B cell (primary cell): ENCODE measurements at regions not wholly inside any gene's neighbourhood (a gene's known extent, or its start where the extent isn't known, plus 50 kb on each side); places are given as distances from the start of the nearest gene placed in this dataset.

ENCODE experiments used
- EZH2 ChIP-seq: IDR thresholded peaks from 2 replicates; pipeline ENCODE4 v1.6.1; 2012; ENCODE audit warnings: borderline replicate concordance, low read depth, mild to moderate bottlenecking, moderate library complexity, low read length; ENCODE audit not compliant: insufficient read depth, poor library complexity, severe bottlenecking
- TF ChIP-seq, protein P1 (sequence below): fragments of 200-600 bp; IDR thresholded peaks from one replicate; pipeline ENCODE4 v1.8.0; 2022; ENCODE audit warnings: antibody characterized with exemption, mild to moderate bottlenecking

DNA sequence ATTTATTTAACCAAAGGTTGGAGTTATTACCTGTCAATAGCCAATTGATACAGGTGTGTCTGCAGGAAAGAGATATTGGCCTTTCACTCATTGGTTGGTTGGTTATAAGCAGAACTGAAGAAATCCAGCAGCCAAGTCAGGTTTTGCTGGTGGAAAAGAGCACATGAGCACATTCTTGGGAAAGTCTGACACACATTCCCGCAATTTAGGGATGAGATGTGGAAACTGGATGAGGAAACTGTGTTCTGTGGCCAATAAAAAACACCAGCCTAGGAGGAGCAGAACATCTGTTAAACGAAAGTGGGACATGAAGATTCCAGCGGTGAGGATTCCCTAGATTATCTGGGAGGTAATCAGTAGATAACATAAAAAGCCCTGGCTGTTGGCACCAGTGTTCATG, 567.4 kb upstream of the CPEB2 start:
- TF ChIP-seq, protein P1, sequence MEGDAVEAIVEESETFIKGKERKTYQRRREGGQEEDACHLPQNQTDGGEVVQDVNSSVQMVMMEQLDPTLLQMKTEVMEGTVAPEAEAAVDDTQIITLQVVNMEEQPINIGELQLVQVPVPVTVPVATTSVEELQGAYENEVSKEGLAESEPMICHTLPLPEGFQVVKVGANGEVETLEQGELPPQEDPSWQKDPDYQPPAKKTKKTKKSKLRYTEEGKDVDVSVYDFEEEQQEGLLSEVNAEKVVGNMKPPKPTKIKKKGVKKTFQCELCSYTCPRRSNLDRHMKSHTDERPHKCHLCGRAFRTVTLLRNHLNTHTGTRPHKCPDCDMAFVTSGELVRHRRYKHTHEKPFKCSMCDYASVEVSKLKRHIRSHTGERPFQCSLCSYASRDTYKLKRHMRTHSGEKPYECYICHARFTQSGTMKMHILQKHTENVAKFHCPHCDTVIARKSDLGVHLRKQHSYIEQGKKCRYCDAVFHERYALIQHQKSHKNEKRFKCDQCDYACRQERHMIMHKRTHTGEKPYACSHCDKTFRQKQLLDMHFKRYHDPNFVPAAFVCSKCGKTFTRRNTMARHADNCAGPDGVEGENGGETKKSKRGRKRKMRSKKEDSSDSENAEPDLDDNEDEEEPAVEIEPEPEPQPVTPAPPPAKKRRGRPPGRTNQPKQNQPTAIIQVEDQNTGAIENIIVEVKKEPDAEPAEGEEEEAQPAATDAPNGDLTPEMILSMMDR: no peak
- TF ChIP-seq EZH2: no peak
